SK-N-MC (cell line): ENCODE measurements at regions not wholly inside any gene's neighbourhood (a gene's known extent, or its start where the extent isn't known, plus 50 kb on each side); places are given as distances from the start of the nearest gene placed in this dataset.

ENCODE experiments used
- EZH2 ChIP-seq: fragments of 200-600 bp; sonication (generic); IDR thresholded peaks from one replicate; pipeline ENCODE4 v1.6.1; 2017; ENCODE audit warnings: antibody characterized with exemption
- POLR2AphosphoS5 ChIP-seq: IDR thresholded peaks from 2 replicates; pipeline ENCODE4 v1.6.1; 2012; ENCODE audit warnings: mild to moderate bottlenecking, low read depth, low read length, borderline replicate concordance

DNA sequence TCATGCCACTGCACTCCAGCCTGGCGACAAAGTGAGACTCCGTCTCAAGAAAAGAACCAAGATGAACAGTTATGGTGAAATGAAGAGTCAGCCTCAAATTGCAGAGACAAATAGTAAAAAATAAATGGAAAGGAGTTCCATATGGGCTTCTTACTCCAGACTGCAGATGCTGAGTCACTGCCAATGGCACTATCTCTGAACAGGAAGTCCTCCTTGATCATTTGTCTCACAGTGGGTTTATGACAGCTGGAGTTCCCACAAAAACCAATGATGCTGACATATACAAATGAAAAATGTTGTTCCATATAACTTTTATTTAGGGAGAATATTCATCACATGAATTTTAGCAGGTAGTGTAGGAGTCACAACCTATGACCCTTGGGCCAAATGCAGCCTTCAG is 631.6 kb downstream of the PCDH18 start:
- TF ChIP-seq POLR2AphosphoS5 (no peak), EZH2 (no peak)
